K562 (cell line): ENCODE measurements at regions not wholly inside any gene's neighbourhood (a gene's known extent, or its start where the extent isn't known, plus 50 kb on each side); places are given as distances from the start of the nearest gene placed in this dataset.

Source experiments
- ATAC-seq: fragments of 200-7000 bp; cut with Tn5 transposase; 3 replicates; pipeline ENCODE4 v1.9.1; 2020; ENCODE audit warnings: moderate library complexity
- BruUV-seq: library from RNA; stranded (reverse); fragments of 400-500 nt; replicated peaks from 2 replicates; lab custom pipeline; 2021; lab: Mats Ljungman, UMichigan
- CTCF ChIA-PET: fragments of 300-600 bp; formaldehyde crosslinking; extraction: SDS; loops from one replicate; lab custom pipeline; 2021; ENCODE audit warnings: low intra/inter-chr PET ratio; lab: Yijun Ruan, JAX
- POLR2A ChIA-PET: fragments of 300-600, 350-650 bp; sonication (Branson Sonifier 250); formaldehyde crosslinking; extraction: SDS; loops from one replicate; lab custom pipeline; 2021; ENCODE audit warnings: antibody characterized with exemption, inconsistent platforms; lab: Yijun Ruan, JAX
- DNase-seq, 4 experiments: peaks; one replicate each; pipeline versions ENCODE4 v3.0.0 to v3.0.0-alpha.2; 2011 to 2018; ENCODE audit warnings: low spot score in 3 of 4, mixed read lengths in 3 of 4; ENCODE audit errors: extremely low read depth in 1 of 4
- FAIRE-seq: peaks from 2 replicates; lab custom pipeline; 2011; peaks lifted over from hg19 to GRCh38; lab: Jason Lieb, UNC
- H2AFZ ChIP-seq: 2 replicates; pipeline ENCODE4 v1.6.0; 2011; ENCODE audit warnings: low read depth, low read length, control low read depth, inconsistent platforms
- H3K27ac ChIP-seq: fragments of 200-600 bp; 3 replicates; pipeline ENCODE4 v1.8.0; 2011; ENCODE audit warnings: low read depth, mild to moderate bottlenecking, control low read depth, inconsistent platforms, low read length, moderate library complexity, mixed read lengths; ENCODE audit errors: extremely low read depth
- H3K27me3 ChIP-seq, 2 experiments: fragments of 300-600 bp in 1 of 2; 2 replicates in 1 of 2; 3 replicates in 1 of 2; pipeline versions ENCODE4 v1.6.0 to v1.8.0; 2011; ENCODE audit warnings: inconsistent platforms in 2 of 2, low read length in 2 of 2, mild to moderate bottlenecking in 1 of 2, mixed read lengths in 1 of 2, moderate library complexity in 1 of 2; ENCODE audit not compliant: control insufficient read depth in 2 of 2, insufficient read depth in 2 of 2
- H3K36me3 ChIP-seq: fragments of 300-600 bp; 3 replicates; pipeline ENCODE4 v1.8.0; 2011; ENCODE audit warnings: mild to moderate bottlenecking, low read length, inconsistent platforms; ENCODE audit not compliant: control insufficient read depth, insufficient read depth
- H3K4me1 ChIP-seq, 2 experiments: fragments of 200-600 bp in 1 of 2; replicated peaks in 1 of 2; 2 replicates in 1 of 2; 3 replicates in 1 of 2; pipeline versions ENCODE4 v1.5.1 to v1.8.0; 2011; ENCODE audit warnings: inconsistent platforms in 2 of 2, low read length in 2 of 2, mild to moderate bottlenecking in 1 of 2, mixed read lengths in 1 of 2, moderate library complexity in 1 of 2; ENCODE audit not compliant: control insufficient read depth in 2 of 2, insufficient read depth in 2 of 2
- H3K4me2 ChIP-seq: 2 replicates; pipeline ENCODE4 v1.6.1; 2011; ENCODE audit warnings: low read length, control low read depth, inconsistent platforms, mixed read lengths; ENCODE audit not compliant: insufficient read depth
- H3K4me3 ChIP-seq: fragments of 200-600 bp; sonication (generic), shearing (Covaris generic); 2 replicates; pipeline ENCODE4 v1.5.1; 2016; ENCODE audit warnings: control low read depth, inconsistent platforms
- H3K79me2 ChIP-seq: fragments of 200-600 bp; 3 replicates; pipeline ENCODE4 v1.8.0; 2011; ENCODE audit warnings: low read length, inconsistent platforms; ENCODE audit not compliant: control insufficient read depth, insufficient read depth
- H3K9ac ChIP-seq, 2 experiments: 2 replicates each; pipeline versions ENCODE4 v1.6.0 to v1.6.1; 2011; ENCODE audit warnings: low read depth in 2 of 2, low read length in 2 of 2, control low read depth in 1 of 2, inconsistent platforms in 1 of 2, mild to moderate bottlenecking in 1 of 2, mixed read lengths in 1 of 2; ENCODE audit not compliant: insufficient read depth in 1 of 2
- H3K9me1 ChIP-seq: one replicate; pipeline ENCODE4 v1.6.0; 2011; ENCODE audit warnings: inconsistent platforms, mild to moderate bottlenecking, low read length, moderate library complexity; ENCODE audit not compliant: control insufficient read depth, insufficient read depth
- H3K9me3 ChIP-seq: replicated peaks from 2 replicates; pipeline ENCODE4 v1.5.1; 2011; ENCODE audit warnings: low read depth, low read length, inconsistent platforms; ENCODE audit not compliant: control insufficient read depth, insufficient read depth
- H4K20me1 ChIP-seq: replicated peaks from 2 replicates; pipeline ENCODE4 v1.6.1; 2011; ENCODE audit warnings: low read length, inconsistent platforms, mixed read lengths; ENCODE audit not compliant: control insufficient read depth, insufficient read depth
- HMG20A ChIP-seq: fragments of 450-650 bp; formaldehyde crosslinking; conservative IDR thresholded peaks from 2 replicates; pipeline ENCODE4 v1.4.0; 2020; ENCODE audit warnings: mild to moderate bottlenecking, mixed read lengths
- JUND ChIP-seq, 2 experiments: IDR thresholded peaks; 2 replicates in 1 of 2; 3 replicates in 1 of 2; pipeline ENCODE4 v1.6.1; 2011; ENCODE audit warnings: borderline replicate concordance in 2 of 2, low read depth in 2 of 2, low read length in 2 of 2, improper control_type of control experiment in 1 of 2, missing biosample characterization in 1 of 2, missing genetic modification characterization in 1 of 2, missing genetic modification reagents in 1 of 2
- RBM22 ChIP-seq: fragments of 200-400 bp; formaldehyde crosslinking; IDR thresholded peaks from 2 replicates; pipeline ENCODE4 v1.6.1; 2018; ENCODE audit warnings: low read length, low read depth; ENCODE audit not compliant: poor library complexity, severe bottlenecking
- SIN3B ChIP-seq: fragments of 450-650 bp; IDR thresholded peaks from 2 replicates; pipeline ENCODE4 v1.6.1; 2017; ENCODE audit warnings: low read depth, mild to moderate bottlenecking, moderate library complexity
- ZNF707 ChIP-seq: fragments of 250-450 bp; sonication (Bioruptor Pico); conservative IDR thresholded peaks from 2 replicates; pipeline ENCODE4 v1.8.0; 2022; ENCODE audit warnings: inconsistent platforms, mild to moderate bottlenecking, moderate library complexity
- WGBS: fragments of 100-300 bp; shearing (Covaris generic); methylation state at CpG from one replicate; pipeline ENCODE4 v1.1.6; 2016; ENCODE audit warnings: low coverage, mixed read lengths; ENCODE audit not compliant: insufficient coverage; ENCODE audit errors: missing lambda C conversion rate; 5-methylcytosine and 5-hydroxymethylcytosine counted together
- in situ Hi-C: fragments of 300-500 bp; cut with MboI; formaldehyde crosslinking; loops from 4 replicates; pipeline ENCODE4 v1.15.0; 2018; ENCODE audit warnings: inconsistent platforms, mixed read lengths
- intact Hi-C: fragments of 100-400 bp; cut with micrococcal nuclease; formaldehyde crosslinking; loops from 2 replicates; pipeline ENCODE4 v1.14.2; 2022
- TF ChIP-seq, protein P1 (sequence below), 2 experiments: fragments of 450-650 bp; formaldehyde crosslinking in 1 of 2; IDR thresholded peaks; 2 replicates each; pipeline versions ENCODE4 v1.4.0 to v1.6.1; 2014 to 2020; ENCODE audit warnings: mild to moderate bottlenecking in 2 of 2, borderline replicate concordance in 1 of 2, low read depth in 1 of 2

DNA sequence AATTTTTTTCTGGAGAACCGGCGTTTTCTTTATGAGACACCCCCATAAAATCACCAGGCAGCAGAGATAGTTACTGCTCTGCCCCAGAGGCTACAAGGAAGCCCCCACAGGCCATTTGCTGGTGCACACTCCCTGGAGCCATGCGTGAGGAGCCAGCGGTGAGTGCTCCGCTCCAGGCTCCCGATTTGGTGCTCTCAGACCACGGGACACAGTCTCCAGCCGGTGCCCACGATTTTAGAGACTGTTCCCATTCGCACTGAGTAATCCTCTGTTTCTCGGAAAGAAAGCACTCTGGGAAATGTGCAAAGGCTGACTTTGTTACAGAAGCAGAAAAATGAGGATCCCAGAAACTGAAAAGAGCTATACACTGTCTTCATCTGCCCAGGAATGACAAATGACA is 104.9 kb downstream of the RNASET2 start:
- Histone ChIP-seq H3K27me3 (peaks cover 2 to 32% of the 10 kb centered on the region in 2 experiments; a peak in 2 of 5 replicates), H2AFZ (no peak overlapping the region), H3K9me1 (no peaks in the 10 kb centered on the region), H3K4me2 (no peak overlapping the region), H3K27ac (no peak overlapping the region), H3K4me1 (peaks cover 11 to 21% of the 10 kb centered on the region in 2 experiments), H3K9me3 (no peaks in the 10 kb centered on the region), H3K79me2 (no peaks in the 10 kb centered on the region), H3K4me3 (no peak overlapping the region), H3K36me3 (no peaks in the 10 kb centered on the region), H3K9ac (no peak overlapping the region), H4K20me1 (no peaks in the 10 kb centered on the region)
- CTCF ChIA-PET, result no interaction called here
- in situ Hi-C loops, result no loop called here
- intact Hi-C loops, result loop anchor here (2.0 kb wide), 1 partner anchor 99 kb away; no protein-coding TSS in a partner anchor
- no peak for DNase-seq
- WGBS, result 29% methylated on average over 11 of the region's 11 CpGs
- no TSS peak for BruUV-seq
- TF ChIP-seq ZNF707 (CRISPR knock-in tag), result no peak
- no peak for TF ChIP-seq SIN3B
- TF ChIP-seq JUND (IDR thresholded peaks at IDR 0.05; ENCODE audit: borderline replicate concordance, low read depth, low read length), result no peak
- no peak for TF ChIP-seq JUND (tag; IDR thresholded peaks at IDR 0.05; ENCODE audit: borderline replicate concordance, low read depth, low read length)
- TF ChIP-seq HMG20A (CRISPR knock-in tag), result no peak
- TF ChIP-seq RBM22, result no peak
- TF ChIP-seq, protein P1, sequence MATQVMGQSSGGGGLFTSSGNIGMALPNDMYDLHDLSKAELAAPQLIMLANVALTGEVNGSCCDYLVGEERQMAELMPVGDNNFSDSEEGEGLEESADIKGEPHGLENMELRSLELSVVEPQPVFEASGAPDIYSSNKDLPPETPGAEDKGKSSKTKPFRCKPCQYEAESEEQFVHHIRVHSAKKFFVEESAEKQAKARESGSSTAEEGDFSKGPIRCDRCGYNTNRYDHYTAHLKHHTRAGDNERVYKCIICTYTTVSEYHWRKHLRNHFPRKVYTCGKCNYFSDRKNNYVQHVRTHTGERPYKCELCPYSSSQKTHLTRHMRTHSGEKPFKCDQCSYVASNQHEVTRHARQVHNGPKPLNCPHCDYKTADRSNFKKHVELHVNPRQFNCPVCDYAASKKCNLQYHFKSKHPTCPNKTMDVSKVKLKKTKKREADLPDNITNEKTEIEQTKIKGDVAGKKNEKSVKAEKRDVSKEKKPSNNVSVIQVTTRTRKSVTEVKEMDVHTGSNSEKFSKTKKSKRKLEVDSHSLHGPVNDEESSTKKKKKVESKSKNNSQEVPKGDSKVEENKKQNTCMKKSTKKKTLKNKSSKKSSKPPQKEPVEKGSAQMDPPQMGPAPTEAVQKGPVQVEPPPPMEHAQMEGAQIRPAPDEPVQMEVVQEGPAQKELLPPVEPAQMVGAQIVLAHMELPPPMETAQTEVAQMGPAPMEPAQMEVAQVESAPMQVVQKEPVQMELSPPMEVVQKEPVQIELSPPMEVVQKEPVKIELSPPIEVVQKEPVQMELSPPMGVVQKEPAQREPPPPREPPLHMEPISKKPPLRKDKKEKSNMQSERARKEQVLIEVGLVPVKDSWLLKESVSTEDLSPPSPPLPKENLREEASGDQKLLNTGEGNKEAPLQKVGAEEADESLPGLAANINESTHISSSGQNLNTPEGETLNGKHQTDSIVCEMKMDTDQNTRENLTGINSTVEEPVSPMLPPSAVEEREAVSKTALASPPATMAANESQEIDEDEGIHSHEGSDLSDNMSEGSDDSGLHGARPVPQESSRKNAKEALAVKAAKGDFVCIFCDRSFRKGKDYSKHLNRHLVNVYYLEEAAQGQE (IDR thresholded peaks at IDR 0.05; ENCODE audit: borderline replicate concordance), result no peak
- TF ChIP-seq, protein P1 (CRISPR knock-in tag; IDR thresholded peaks at IDR 0.05; ENCODE audit: low read depth), result no peak
- POLR2A ChIA-PET, result no interaction called here
- ATAC-seq, result no peak; the same call in 2 of the 3 replicates
- FAIRE-seq, result no peak
